BLaER1 treated with 17β-estradiol and CSF1 and Interleukin-3, amounts not matched to agents 10 nM and 100 nM (cell line): ENCODE measurements at regions not wholly inside any gene's neighbourhood (a gene's known extent, or its start where the extent isn't known, plus 50 kb on each side); places are given as distances from the start of the nearest gene placed in this dataset.

ENCODE experiments used
- H3K27ac ChIP-seq, 11 experiments: shearing (Covaris generic); formaldehyde crosslinking; 2 replicates each; pipeline ENCODE4 v1.8.1; 2022
- H3K27me3 ChIP-seq, 11 experiments: shearing (Covaris generic); formaldehyde crosslinking; 2 replicates each; pipeline ENCODE4 v1.8.1; 2022
- H3K36me3 ChIP-seq, 11 experiments: shearing (Covaris generic); formaldehyde crosslinking; 2 replicates each; pipeline ENCODE4 v1.8.1; 2022
- H3K4me1 ChIP-seq, 10 experiments: shearing (Covaris generic); formaldehyde crosslinking; 2 replicates each; pipeline ENCODE4 v1.8.1; 2022
- H3K4me2 ChIP-seq, 11 experiments: shearing (Covaris generic); formaldehyde crosslinking; 2 replicates each; pipeline ENCODE4 v1.8.1; 2022
- H3K4me3 ChIP-seq, 10 experiments: shearing (Covaris generic); formaldehyde crosslinking; 2 replicates each; pipeline ENCODE4 v1.8.1; 2022
- H3K9ac ChIP-seq, 11 experiments: shearing (Covaris generic); formaldehyde crosslinking; 2 replicates each; pipeline ENCODE4 v1.8.1; 2022
- H3K9me3 ChIP-seq, 11 experiments: shearing (Covaris generic); formaldehyde crosslinking; replicated peaks in 1 of 11; 2 replicates each; pipeline ENCODE4 v1.8.1; 2022
- H4K20me1 ChIP-seq, 11 experiments: shearing (Covaris generic); formaldehyde crosslinking; 2 replicates each; pipeline ENCODE4 v1.8.1; 2022
- Cebpa-rat ChIP-seq, 11 experiments: shearing (Covaris generic); IDR thresholded peaks; 2 replicates each; pipeline ENCODE4 v1.8.1; 2022

DNA sequence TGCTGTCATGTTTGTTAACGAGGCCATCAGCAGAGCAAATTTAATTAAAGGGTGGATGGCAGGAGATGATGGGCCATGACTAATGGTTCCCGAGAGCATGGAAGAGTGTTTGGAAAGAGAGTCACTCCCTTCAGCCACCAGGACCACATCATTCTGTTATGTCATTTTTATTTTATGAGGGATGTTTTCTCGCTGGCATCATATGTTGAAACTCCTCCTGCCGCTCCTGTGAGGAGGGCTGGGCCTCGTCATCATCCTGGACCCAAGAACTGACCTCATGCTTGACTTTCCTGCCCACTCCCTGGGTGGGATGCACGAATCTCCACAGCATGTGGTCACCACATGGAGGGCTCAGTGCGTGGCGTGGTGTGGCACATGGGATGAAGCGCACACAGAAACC, 86.4 kb upstream of the FRMD1 start:
- H4K20me1 ChIP-seq: no peaks in the 10 kb centered on the region
- no peak for TF ChIP-seq Cebpa-rat (IDR thresholded peaks at IDR 0.05)
- peaks cover 4 to 42% (median 24%) of the 10 kb centered on the region in 11 experiments; a peak in 19 of 22 replicates for H3K9me3 ChIP-seq
- H3K4me2 ChIP-seq: no peak overlapping the region
- H3K27me3 ChIP-seq: no peaks in the 10 kb centered on the region
- no peak overlapping the region for H3K27ac ChIP-seq
- H3K4me1 ChIP-seq: peaks cover 0 to 11% (median 0%) of the 10 kb centered on the region in 10 experiments; a peak in 6 of 20 replicates
- H3K4me3 ChIP-seq: no peak overlapping the region
- no peaks in the 10 kb centered on the region for H3K36me3 ChIP-seq
- H3K9ac ChIP-seq: no peak overlapping the region

DNA sequence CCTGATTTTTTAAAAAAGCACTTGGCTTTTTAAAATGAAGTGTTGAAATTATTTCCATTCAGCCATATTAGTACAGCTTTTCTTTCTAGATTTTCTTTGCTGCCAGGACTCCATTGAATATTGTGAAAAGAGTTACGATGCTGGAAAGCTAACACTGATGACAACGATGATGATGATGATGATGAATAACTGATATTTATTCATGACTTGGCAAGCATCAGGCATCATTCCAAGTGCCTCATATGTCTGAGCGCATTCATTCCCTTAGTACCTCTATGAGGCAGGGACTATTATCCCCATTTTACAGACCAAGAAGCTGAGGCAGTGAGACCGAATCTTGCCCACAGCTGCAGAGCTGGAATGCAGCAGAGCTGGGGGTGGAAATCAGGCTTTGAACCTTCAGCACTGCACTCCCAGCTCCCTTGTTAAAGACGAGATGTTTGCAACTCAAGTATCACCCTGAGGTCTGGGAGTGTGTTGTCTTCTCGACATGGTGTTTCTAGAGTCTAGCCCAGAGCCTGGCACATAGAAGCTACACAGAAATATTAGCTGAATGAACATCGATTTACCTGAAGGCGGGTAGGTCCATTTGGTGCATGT, 85.5 kb upstream of the FRMD1 start:
- Histone ChIP-seq H3K27ac (no peak overlapping the region), H3K4me2 (no peak overlapping the region), H3K4me3 (no peak overlapping the region), H3K9me3 (peaks cover 4 to 37% (median 24%) of the 10 kb centered on the region in 11 experiments; a peak in 19 of 22 replicates), H4K20me1 (no peaks in the 10 kb centered on the region), H3K36me3 (no peaks in the 10 kb centered on the region), H3K9ac (no peak overlapping the region), H3K27me3 (no peaks in the 10 kb centered on the region), H3K4me1 (peaks cover 0 to 11% (median 0%) of the 10 kb centered on the region in 10 experiments; a peak in 6 of 20 replicates)
- no peak for TF ChIP-seq Cebpa-rat (IDR thresholded peaks at IDR 0.05)

DNA sequence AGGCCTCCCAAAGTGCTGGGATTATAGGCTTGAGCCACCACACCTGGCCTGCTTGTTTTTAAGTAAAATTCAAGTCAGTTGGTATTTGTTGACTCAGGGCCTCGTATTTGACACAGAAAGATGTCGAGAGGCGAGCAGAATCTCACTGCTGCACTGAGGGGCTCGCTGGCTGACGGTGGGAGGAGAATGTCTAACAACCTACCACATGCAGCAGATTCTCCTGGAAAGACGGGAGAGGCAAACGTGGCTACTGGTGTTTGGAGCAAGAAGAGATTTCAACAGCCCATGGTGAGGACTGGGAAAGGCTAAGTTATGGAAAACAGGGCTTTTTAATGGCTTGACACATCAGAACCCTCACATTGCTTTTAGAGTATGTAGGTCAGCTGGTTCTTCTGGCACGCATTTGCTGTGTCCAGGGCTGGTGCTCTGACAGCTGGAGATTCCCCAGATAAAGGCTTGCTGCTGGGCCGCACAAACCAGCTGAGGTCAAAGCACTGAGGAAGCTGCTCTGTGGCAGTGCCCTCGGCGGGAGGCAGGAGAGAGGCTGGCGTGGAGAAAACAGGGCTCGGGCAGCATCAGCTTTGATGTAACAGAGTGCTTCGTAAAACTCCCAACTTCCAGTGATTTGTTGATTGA, 84.2 kb upstream of the FRMD1 start:
- Histone ChIP-seq H3K27me3 (no peaks in the 10 kb centered on the region; a peak in 1 of 22 replicates), H4K20me1 (no peaks in the 10 kb centered on the region), H3K4me3 (no peak overlapping the region), H3K4me2 (no peak overlapping the region), H3K4me1 (peaks cover 0 to 10% (median 0%) of the 10 kb centered on the region in 10 experiments; a peak in 6 of 20 replicates), H3K36me3 (no peaks in the 10 kb centered on the region), H3K27ac (no peak overlapping the region), H3K9ac (no peak overlapping the region), H3K9me3 (peaks cover 3 to 27% (median 17%) of the 10 kb centered on the region in 11 experiments; a peak in 19 of 22 replicates)
- TF ChIP-seq Cebpa-rat (IDR thresholded peaks at IDR 0.05): no peak

DNA sequence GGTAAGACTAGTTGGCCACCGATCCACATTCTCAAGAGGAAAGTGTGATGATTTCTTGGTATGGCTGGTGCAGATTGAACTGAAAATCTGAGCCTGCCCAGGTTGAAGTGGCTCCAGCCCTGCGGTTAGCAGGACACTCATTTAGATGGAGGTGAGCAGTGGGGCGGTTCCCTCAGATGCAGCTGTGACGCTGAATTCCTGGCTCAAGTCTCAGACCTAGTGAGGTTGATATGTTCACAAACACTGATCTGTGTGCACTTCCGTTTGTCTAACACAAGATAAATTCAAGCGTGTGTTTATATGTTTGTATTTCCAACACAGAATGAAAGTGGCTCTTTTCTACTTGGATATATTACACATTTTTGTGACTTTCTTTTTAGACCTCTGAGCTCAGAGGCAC, 83.4 kb upstream of the FRMD1 start:
- Histone ChIP-seq H3K27me3 (no peaks in the 10 kb centered on the region; a peak in 1 of 22 replicates), H3K9ac (no peak overlapping the region), H3K4me2 (no peak overlapping the region), H3K4me1 (peaks cover 0 to 1% (median 0%) of the 10 kb centered on the region in 10 experiments; a peak in 2 of 20 replicates), H3K27ac (no peak overlapping the region), H4K20me1 (no peaks in the 10 kb centered on the region), H3K36me3 (no peaks in the 10 kb centered on the region), H3K4me3 (no peak overlapping the region), H3K9me3 (peaks cover 0 to 19% (median 8%) of the 10 kb centered on the region in 11 experiments; a peak in 17 of 22 replicates)
- TF ChIP-seq Cebpa-rat (IDR thresholded peaks at IDR 0.05): no peak

DNA sequence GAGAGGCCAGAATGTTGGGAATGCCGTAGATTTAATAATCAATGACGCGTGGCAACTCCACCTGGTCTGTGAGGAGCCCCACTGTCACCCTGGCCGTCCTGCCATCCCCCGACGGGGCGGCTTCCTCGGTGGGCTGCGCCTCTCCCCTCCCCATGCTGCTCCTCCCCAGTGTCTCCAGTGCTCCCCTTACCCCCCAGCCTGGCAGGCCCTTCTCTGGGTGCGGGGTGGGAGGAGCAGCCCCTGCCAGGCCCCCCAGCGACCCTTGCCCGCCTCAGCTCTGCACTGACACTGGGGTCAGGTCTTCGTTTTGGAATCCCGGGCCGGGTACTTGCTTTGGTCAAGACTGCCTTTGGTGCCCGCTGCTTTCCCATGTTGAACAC, 82.3 kb upstream of the FRMD1 start:
- Histone ChIP-seq H3K27me3 (peaks cover 0 to 3% (median 0%) of the 10 kb centered on the region in 11 experiments; a peak in 2 of 22 replicates), H3K9me3 (peaks cover 0 to 9% (median 0%) of the 10 kb centered on the region in 11 experiments; a peak in 8 of 22 replicates), H3K9ac (no peak overlapping the region), H3K27ac (no peak overlapping the region), H3K4me3 (no peak overlapping the region), H3K4me2 (no peak overlapping the region), H3K4me1 (no peaks in the 10 kb centered on the region), H3K36me3 (no peaks in the 10 kb centered on the region), H4K20me1 (no peaks in the 10 kb centered on the region)
- no peak for TF ChIP-seq Cebpa-rat (IDR thresholded peaks at IDR 0.05)

DNA sequence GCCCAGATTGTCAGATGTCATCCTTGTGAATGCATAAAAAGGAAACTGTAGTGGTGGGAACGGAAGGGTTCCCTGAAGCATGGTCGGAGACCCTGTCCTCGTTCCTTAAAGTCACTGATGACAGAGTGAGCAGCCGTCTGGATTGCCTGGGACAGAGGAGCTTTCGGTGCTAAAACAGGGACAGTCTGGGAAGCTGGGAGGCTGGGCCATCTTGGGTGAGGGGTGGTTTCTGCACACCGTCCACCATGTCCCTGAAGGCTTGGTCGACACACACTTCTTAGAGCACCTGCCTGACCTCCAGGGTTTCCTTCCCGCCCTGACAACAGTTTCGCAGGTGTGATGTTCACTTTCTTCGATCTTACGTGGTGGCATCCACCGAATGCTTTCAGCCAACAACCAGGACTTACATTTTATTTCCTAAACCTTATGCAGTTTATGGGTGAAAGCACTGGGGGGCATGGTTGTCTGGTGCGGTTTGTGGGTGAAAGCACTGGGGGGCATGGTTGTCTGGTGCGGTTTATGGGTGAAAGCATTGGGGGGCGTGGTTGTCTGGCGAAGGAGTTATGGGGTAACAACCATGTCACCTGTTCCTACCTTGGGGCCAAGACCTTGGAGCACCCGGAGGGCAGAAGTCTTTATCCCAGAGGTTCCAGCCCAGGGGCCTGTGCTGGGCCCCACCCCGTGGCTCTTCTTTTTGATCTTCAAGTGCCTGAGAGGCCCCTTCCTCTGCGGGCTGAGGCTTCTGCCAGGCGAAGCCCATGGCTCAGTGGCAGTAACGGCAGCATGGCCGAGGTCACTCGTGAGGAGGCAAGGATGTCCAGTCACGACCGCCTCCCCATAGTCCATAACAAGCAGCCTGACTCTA, 81.7 kb upstream of the FRMD1 start:
- H4K20me1 ChIP-seq: no peaks in the 10 kb centered on the region
- no peak overlapping the region for H3K27ac ChIP-seq

DNA sequence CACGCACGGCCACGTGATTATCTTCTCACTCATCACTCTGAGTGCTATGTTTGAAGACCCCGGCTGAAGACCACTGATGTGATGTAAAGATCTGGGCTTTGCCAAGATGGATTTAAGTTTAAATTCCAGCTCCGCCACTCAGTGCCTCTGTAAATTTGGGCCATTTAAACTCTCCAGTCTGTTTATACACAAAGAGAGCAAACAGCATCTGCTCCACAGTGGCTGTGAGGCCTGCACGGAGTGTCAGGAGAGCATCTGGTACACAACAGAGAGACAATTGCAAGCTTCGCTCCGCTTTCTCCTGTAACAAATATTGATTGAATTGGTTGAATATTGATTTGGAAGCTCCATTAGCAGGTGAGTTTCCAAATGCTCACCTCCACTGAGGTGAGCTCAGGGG, 80.5 kb upstream of the FRMD1 start:
- Histone ChIP-seq H4K20me1 (no peaks in the 10 kb centered on the region), H3K4me1 (no peaks in the 10 kb centered on the region), H3K27ac (no peak overlapping the region), H3K4me3 (no peak overlapping the region), H3K9ac (no peak overlapping the region), H3K36me3 (no peaks in the 10 kb centered on the region), H3K4me2 (no peak overlapping the region), H3K27me3 (peaks cover 0 to 3% (median 0%) of the 10 kb centered on the region in 11 experiments; a peak in 3 of 22 replicates), H3K9me3 (no peaks in the 10 kb centered on the region)
- TF ChIP-seq Cebpa-rat (IDR thresholded peaks at IDR 0.05): no peak

More for the DNA sequence above, 81.7 kb upstream of the FRMD1 start:
- TF ChIP-seq Cebpa-rat (IDR thresholded peaks at IDR 0.05): no peak
- H3K36me3 ChIP-seq: no peaks in the 10 kb centered on the region
- no peak overlapping the region for H3K9ac ChIP-seq
- H3K9me3 ChIP-seq: peaks cover 0 to 2% (median 0%) of the 10 kb centered on the region in 11 experiments; a peak in 3 of 22 replicates
- H3K27me3 ChIP-seq: peaks cover 0 to 3% (median 0%) of the 10 kb centered on the region in 11 experiments; a peak in 2 of 22 replicates
- H3K4me1 ChIP-seq: no peaks in the 10 kb centered on the region
- no peak overlapping the region for H3K4me3 ChIP-seq
- no peak overlapping the region for H3K4me2 ChIP-seq

DNA sequence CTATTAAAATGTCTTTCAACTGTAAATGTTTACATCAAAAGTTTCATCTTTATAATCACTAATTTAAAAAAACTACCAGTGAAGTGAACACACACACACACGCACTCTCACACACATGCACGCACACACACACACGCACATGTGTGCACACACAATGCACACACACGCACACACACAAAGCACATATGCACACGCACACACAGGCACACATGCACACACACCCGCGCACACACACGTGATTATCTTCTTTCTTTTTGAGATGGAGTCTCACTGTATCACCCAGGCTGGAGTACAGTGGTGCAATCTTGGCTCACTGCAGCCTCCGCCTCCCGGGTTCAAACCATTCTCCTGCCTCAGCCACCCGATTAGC, 80.0 kb upstream of the FRMD1 start:
- Histone ChIP-seq H4K20me1 (no peaks in the 10 kb centered on the region), H3K36me3 (no peaks in the 10 kb centered on the region), H3K4me1 (no peaks in the 10 kb centered on the region), H3K27me3 (peaks cover 0 to 3% (median 0%) of the 10 kb centered on the region in 11 experiments; a peak in 3 of 22 replicates), H3K9me3 (no peaks in the 10 kb centered on the region), H3K4me2 (no peak overlapping the region), H3K9ac (no peak overlapping the region), H3K4me3 (no peak overlapping the region), H3K27ac (no peak overlapping the region)
- TF ChIP-seq Cebpa-rat (IDR thresholded peaks at IDR 0.05): no peak
